HG03280 (cell line): ENCODE measurements at regions not wholly inside any gene's neighbourhood (a gene's known extent, or its start where the extent isn't known, plus 50 kb on each side); places are given as distances from the start of the nearest gene placed in this dataset.
"Not testable (repeated sequence)": the region's sequence is repeated elsewhere in the genome, so short reads cannot be mapped to it uniquely, and the experiment has no call there.

Experiments used
- ATAC-seq: cut with Tn5 transposase; IDR thresholded peaks from one replicate; pipeline ENCODE4 v1.9.1; 2021; ENCODE audit warnings: mild to moderate bottlenecking, moderate library complexity; ENCODE audit not compliant: unreplicated experiment

GRCh38 chr2:122745603-122746002 is 990.2 kb downstream of the TSN start:
- ATAC-seq: no peak

- ATAC-seq: no peak
These were observed 992.2 kb downstream of the TSN start for GRCh38 chr2:122747670-122748069.

GRCh38 chr2:122748552-122749011 is 993.1 kb downstream of the TSN start:
- ATAC-seq: no peak

- no peak for ATAC-seq
These were observed 994.0 kb downstream of the TSN start for GRCh38 chr2:122749405-122749804.

- ATAC-seq: no peak
These were observed 994.6 kb downstream of the TSN start for GRCh38 chr2:122750095-122750494.

- no peak for ATAC-seq
These were observed 995.4 kb downstream of the TSN start for GRCh38 chr2:122750808-122751207.

GRCh38 chr2:122753336-122753735 is 997.9 kb downstream of the TSN start:
- ATAC-seq: no peak

- no peak for ATAC-seq
These were observed 999.1 kb downstream of the TSN start for GRCh38 chr2:122754561-122754960.

- ATAC-seq: no peak
These were observed 999.9 kb downstream of the TSN start for GRCh38 chr2:122755281-122755780.

- ATAC-seq: no peak
These were observed 1003.5 kb downstream of the TSN start for GRCh38 chr2:122758967-122759366.

- ATAC-seq: no peak
These were observed 1008.6 kb downstream of the TSN start for GRCh38 chr2:122764014-122764413.

- no peak for ATAC-seq
These were observed 1024.8 kb downstream of the TSN start for GRCh38 chr2:122780251-122780650.

- ATAC-seq: no peak
These were observed 1038.6 kb downstream of the TSN start for GRCh38 chr2:122794100-122794499.

GRCh38 chr2:122795763-122796162 is 1040.3 kb downstream of the TSN start:
- no peak for ATAC-seq

GRCh38 chr2:122799391-122799790 is 1043.9 kb downstream of the TSN start:
- ATAC-seq: no peak

- no peak for ATAC-seq
These were observed 1045.3 kb downstream of the TSN start for GRCh38 chr2:122800781-122801180.

- no peak for ATAC-seq
These were observed 1049.0 kb downstream of the TSN start for GRCh38 chr2:122804494-122804893.

GRCh38 chr2:122805346-122805745 is 1049.9 kb downstream of the TSN start:
- no peak for ATAC-seq

- ATAC-seq: no peak
These were observed 1053.0 kb downstream of the TSN start for GRCh38 chr2:122808286-122808969.

GRCh38 chr2:122812214-122812613 is 1056.8 kb downstream of the TSN start:
- not testable (repeated sequence) for ATAC-seq

GRCh38 chr2:122815120-122815519 is 1059.7 kb downstream of the TSN start:
- no peak for ATAC-seq

- ATAC-seq: no peak
These were observed 1061.4 kb downstream of the TSN start for GRCh38 chr2:122816803-122817202.

- ATAC-seq: no peak
These were observed 1066.9 kb downstream of the TSN start for GRCh38 chr2:122822319-122822718.
